ENCODE measurements at regions not wholly inside any gene's neighbourhood (a gene's known extent, or its start where the extent isn't known, plus 50 kb on each side); places are given as distances from the start of the nearest gene placed in this dataset.
A peak's percentile ranks its signal among the peaks of the same experiment; 100 is the strongest.

- TF ChIP-seq CTCF (conservative IDR thresholded peaks at IDR 0.05; ENCODE audit: low read depth, low read length), result no peak
- peak; percentile 37 for DNase-seq (ENCODE audit: low read depth)
- no peak overlapping the region for H3K4me3 ChIP-seq (ENCODE audit: low read length)
Observed at GRCh38 chr5:62043289-62044280, 262.4 kb upstream of the KIF2A start.

- DNase-seq (ENCODE audit: low read depth), result no peak
- no peak for TF ChIP-seq CTCF (conservative IDR thresholded peaks at IDR 0.05; ENCODE audit: low read depth, low read length)
- no peak overlapping the region for H3K4me3 ChIP-seq (ENCODE audit: low read length)
Observed at GRCh38 chr5:62044989-62045388, 261.0 kb upstream of the KIF2A start.

GRCh38 chr5:62046191-62046590, 259.8 kb upstream of the KIF2A start:
- no peak for DNase-seq (ENCODE audit: low read depth)
- no peak overlapping the region for H3K4me3 ChIP-seq (ENCODE audit: low read length)
- TF ChIP-seq CTCF (conservative IDR thresholded peaks at IDR 0.05; ENCODE audit: low read depth, low read length), result no peak

DNA sequence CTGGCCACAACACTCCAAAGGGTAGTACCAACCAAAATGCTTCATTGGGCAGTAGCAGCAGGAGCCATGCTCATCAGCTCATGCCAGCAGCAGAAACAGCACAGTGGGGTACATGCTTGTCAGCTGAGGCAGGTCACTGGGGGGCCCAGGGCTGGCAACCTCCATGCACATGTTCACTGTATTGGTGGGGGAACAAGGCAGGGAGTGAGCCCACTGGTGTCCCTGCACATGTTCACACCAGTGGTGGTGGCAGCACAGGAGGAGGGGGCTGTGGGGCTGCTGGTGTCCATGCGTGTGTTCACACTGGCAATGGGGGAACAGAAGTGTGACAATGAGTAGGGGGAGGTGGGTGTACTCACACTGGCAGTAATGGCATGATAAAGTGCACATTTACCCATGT, 254.3 kb upstream of the KIF2A start:
- no peak overlapping the region for H3K4me3 ChIP-seq (ENCODE audit: low read length)
- no peak for DNase-seq (ENCODE audit: low read depth)
- no peak for TF ChIP-seq CTCF (conservative IDR thresholded peaks at IDR 0.05; ENCODE audit: low read depth, low read length)

DNA sequence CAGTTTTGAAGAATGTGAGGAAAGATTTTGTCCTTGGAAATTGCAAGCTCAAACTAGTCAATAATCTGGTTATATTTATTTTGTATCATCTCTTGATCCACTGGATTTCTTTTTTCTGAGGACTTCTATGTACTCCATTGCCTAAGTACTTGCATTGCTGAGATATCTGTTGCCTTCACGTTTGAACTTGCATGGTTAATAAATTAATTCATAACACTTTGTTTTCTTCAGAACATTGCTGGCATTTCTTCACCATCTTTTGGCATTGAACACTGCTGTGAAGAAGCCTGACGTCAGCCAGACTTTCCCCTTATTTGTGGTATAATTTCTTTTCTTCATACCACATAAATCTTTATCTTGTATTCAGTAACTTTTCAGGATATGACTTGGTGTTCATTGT, 246.0 kb upstream of the KIF2A start:
- no peak for DNase-seq (ENCODE audit: low read depth)
- H3K4me3 ChIP-seq (ENCODE audit: low read length), result no peak overlapping the region
- TF ChIP-seq CTCF (conservative IDR thresholded peaks at IDR 0.05; ENCODE audit: low read depth, low read length), result no peak

DNA sequence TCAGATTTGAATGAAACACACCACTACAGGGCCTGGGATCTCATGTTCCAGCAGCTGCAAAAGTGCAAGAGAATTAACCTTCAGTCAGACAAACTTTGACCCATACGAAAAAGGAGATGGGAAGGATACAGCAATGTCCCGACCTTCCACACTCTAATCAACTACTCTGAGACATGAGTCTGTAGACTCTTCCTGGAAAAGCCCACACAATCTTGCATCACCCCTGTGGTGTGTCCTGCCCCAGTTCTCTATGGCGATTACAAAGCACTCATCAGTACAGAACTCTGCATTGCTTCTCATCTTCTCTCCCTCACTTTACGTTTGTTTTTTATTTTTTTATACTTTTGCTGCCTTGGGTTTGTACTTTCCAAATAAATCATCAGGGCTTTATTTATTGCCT, 241.0 kb upstream of the KIF2A start:
- TF ChIP-seq CTCF (conservative IDR thresholded peaks at IDR 0.05; ENCODE audit: low read depth, low read length), result no peak

GRCh38 chr5:62066761-62067277, 239.2 kb upstream of the KIF2A start:
- no peak for DNase-seq (ENCODE audit: low read depth)
- TF ChIP-seq CTCF (conservative IDR thresholded peaks at IDR 0.05; ENCODE audit: low read depth, low read length), result no peak
- H3K4me3 ChIP-seq (ENCODE audit: low read length), result no peak overlapping the region

More for the DNA sequence above, 241.0 kb upstream of the KIF2A start:
- no peak for DNase-seq (ENCODE audit: low read depth)
- no peak overlapping the region for H3K4me3 ChIP-seq (ENCODE audit: low read length)

Measured in retinal pigment epithelial cell (primary cell).